GM23338 (cell line): ENCODE measurements at regions not wholly inside any gene's neighbourhood (a gene's known extent, or its start where the extent isn't known, plus 50 kb on each side); places are given as distances from the start of the nearest gene placed in this dataset.
A peak's percentile ranks its signal among the peaks of the same experiment; 100 is the strongest.

Source experiments
- ATAC-seq: fragments of 200-7000 bp; cut with Tn5 transposase; 3 replicates; pipeline ENCODE4 v1.9.1; 2020
- DNase-seq: peaks from one replicate; pipeline ENCODE4 v3.0.0-alpha.2; 2015; ENCODE audit warnings: low spot score
- H2AFZ ChIP-seq: fragments of 200-600 bp; sonication (generic); 2 replicates; pipeline ENCODE4 v1.8.0; 2016; ENCODE audit warnings: antibody characterized with exemption, mild to moderate bottlenecking, moderate library complexity
- H3F3A ChIP-seq: fragments of 200-600 bp; sonication (generic); replicated peaks from 2 replicates; pipeline ENCODE4 v1.8.0; 2017; ENCODE audit warnings: antibody characterized with exemption, mixed run types, low read depth
- H3K27ac ChIP-seq: fragments of 200-600 bp; sonication (generic); 2 replicates; pipeline ENCODE4 v1.6.1; 2016; ENCODE audit warnings: low read depth
- H3K27me3 ChIP-seq: fragments of 200-600 bp; sonication (generic); 2 replicates; pipeline ENCODE4 v1.8.0; 2016; ENCODE audit warnings: mild to moderate bottlenecking, mixed run types, moderate library complexity; ENCODE audit not compliant: insufficient read depth
- H3K36me3 ChIP-seq: fragments of 200-600 bp; sonication (generic); 2 replicates; pipeline ENCODE4 v1.8.0; 2016; ENCODE audit warnings: mild to moderate bottlenecking; ENCODE audit not compliant: insufficient read depth
- H3K4me1 ChIP-seq: fragments of 200-600 bp; sonication (generic); 2 replicates; pipeline ENCODE4 v1.8.0; 2016; ENCODE audit warnings: mild to moderate bottlenecking, moderate library complexity; ENCODE audit not compliant: insufficient read depth
- H3K4me2 ChIP-seq: fragments of 200-600 bp; sonication (generic); 2 replicates; pipeline ENCODE4 v1.7.1; 2017; ENCODE audit warnings: mixed run types
- H3K4me3 ChIP-seq: fragments of 200-600 bp; sonication (generic); 2 replicates; pipeline ENCODE4 v1.6.1; 2016; ENCODE audit warnings: mixed run types
- H3K79me2 ChIP-seq: fragments of 200-600 bp; sonication (generic); replicated peaks from 2 replicates; pipeline ENCODE4 v1.8.0; 2017; ENCODE audit warnings: mild to moderate bottlenecking; ENCODE audit not compliant: insufficient read depth
- H3K9me2 ChIP-seq: fragments of 200-600 bp; sonication (generic); 2 replicates; pipeline ENCODE4 v1.8.0; 2017; ENCODE audit not compliant: insufficient read depth
- H4K20me1 ChIP-seq: fragments of 200-600 bp; sonication (generic); replicated peaks from 2 replicates; pipeline ENCODE4 v1.8.0; 2017; ENCODE audit warnings: mild to moderate bottlenecking; ENCODE audit not compliant: insufficient read depth
- H3K27ac Mint-ChIP-seq: 2 replicates; pipeline ENCODE4 v1.8.0; 2020; ENCODE audit warnings: inconsistent platforms, mild to moderate bottlenecking, moderate library complexity, mixed read lengths
- H3K27me3 Mint-ChIP-seq: 3 replicates; pipeline ENCODE4 v1.8.0; 2022; ENCODE audit warnings: low read depth, mild to moderate bottlenecking, moderate library complexity, mixed read lengths, inconsistent platforms; ENCODE audit not compliant: insufficient read depth, poor library complexity
- H3K36me3 Mint-ChIP-seq: 3 replicates; pipeline ENCODE4 v1.8.0; 2021; ENCODE audit warnings: low read depth, mild to moderate bottlenecking, inconsistent platforms, moderate library complexity, mixed read lengths
- H3K4me1 Mint-ChIP-seq: 3 replicates; pipeline ENCODE4 v1.8.0; 2020; ENCODE audit warnings: mild to moderate bottlenecking, inconsistent platforms, mixed read lengths
- H3K4me3 Mint-ChIP-seq: 3 replicates; pipeline ENCODE4 v1.8.0; 2021; ENCODE audit warnings: moderate library complexity, mild to moderate bottlenecking, inconsistent platforms, mixed read lengths
- H3K9me3 Mint-ChIP-seq: 3 replicates; pipeline ENCODE4 v1.8.0; 2020; ENCODE audit warnings: moderate library complexity, mild to moderate bottlenecking, inconsistent platforms, mixed read lengths
- CREB1 ChIP-seq: fragments of 250-450 bp; sonication (Bioruptor Pico); IDR thresholded peaks from 2 replicates; pipeline ENCODE4 v1.5.0; 2020; ENCODE audit warnings: low read depth, mild to moderate bottlenecking, moderate library complexity
- CTCF ChIP-seq, 2 experiments: fragments of 200-600 bp in 1 of 2; sonication (generic) in 1 of 2; conservative IDR thresholded peaks; 2 replicates each; pipeline versions ENCODE4 v1.5.1 to v1.6.1; 2016 to 2017; ENCODE audit warnings: antibody characterized with exemption in 2 of 2, low read depth in 2 of 2, mild to moderate bottlenecking in 2 of 2, moderate library complexity in 1 of 2
- EZH2 ChIP-seq: fragments of 200-600 bp; sonication (generic); IDR thresholded peaks from one replicate; pipeline ENCODE4 v1.8.0; 2017; ENCODE audit warnings: antibody characterized with exemption, mild to moderate bottlenecking, low read depth; ENCODE audit not compliant: unreplicated experiment
- EZH2phosphoT487 ChIP-seq: fragments of 200-600 bp; sonication (generic); IDR thresholded peaks from one replicate; pipeline ENCODE4 v1.8.1; 2018; ENCODE audit warnings: antibody characterized with exemption; ENCODE audit not compliant: unreplicated experiment
- NANOG ChIP-seq: IDR thresholded peaks from 2 replicates; pipeline ENCODE4 v1.6.1; 2016; ENCODE audit warnings: antibody characterized with exemption, borderline replicate concordance
- REST ChIP-seq: IDR thresholded peaks from one replicate; pipeline ENCODE4 v1.6.1; 2018; ENCODE audit warnings: antibody characterized with exemption; ENCODE audit not compliant: unreplicated experiment
- ZNF114 ChIP-seq: fragments of 250-450 bp; sonication (Bioruptor Pico); IDR thresholded peaks from 2 replicates; pipeline ENCODE4 v1.5.0; 2020; ENCODE audit warnings: mild to moderate bottlenecking, moderate library complexity
- ZNF462 ChIP-seq: fragments of 250-450 bp; sonication (Bioruptor Pico); IDR thresholded peaks from 2 replicates; pipeline ENCODE4 v1.5.0; 2020; ENCODE audit warnings: mild to moderate bottlenecking, moderate library complexity

GRCh38 chr18:68504441-68505177, 210.3 kb downstream of the TMX3 start:
- ATAC-seq (no peak), DNase-seq (peak; percentile 11)
- H2AFZ ChIP-seq: peak overlapping the region; percentile 64; the same call in 1 of the 2 replicates
- no peaks in the 10 kb centered on the region for H3K79me2 ChIP-seq
- no peaks in the 10 kb centered on the region for H3K36me3 ChIP-seq
- no peaks in the 10 kb centered on the region for H3K4me1 ChIP-seq
- no peaks in the 10 kb centered on the region for H3K27me3 Mint-ChIP-seq
- no peaks in the 10 kb centered on the region for H3F3A ChIP-seq
- H3K27ac ChIP-seq: no peak overlapping the region
- H3K9me2 ChIP-seq: no peaks in the 10 kb centered on the region
- TF ChIP-seq EZH2phosphoT487: no peak
- TF ChIP-seq CREB1 (CRISPR knock-in tag): no peak
- TF ChIP-seq ZNF462 (CRISPR knock-in tag): no peak
- H3K4me2 ChIP-seq: no peak overlapping the region
- H3K36me3 Mint-ChIP-seq: no peaks in the 10 kb centered on the region
- H3K4me3 ChIP-seq: no peak overlapping the region
- no peak overlapping the region for H3K4me3 Mint-ChIP-seq
- H3K4me1 Mint-ChIP-seq: no peaks in the 10 kb centered on the region
- H4K20me1 ChIP-seq: no peaks in the 10 kb centered on the region
- H3K27ac Mint-ChIP-seq: no peak overlapping the region
- H3K27me3 ChIP-seq: no peaks in the 10 kb centered on the region
- H3K9me3 Mint-ChIP-seq: no peaks in the 10 kb centered on the region

GRCh38 chr18:68500556-68500955, 214.4 kb downstream of the TMX3 start:
- Mint-ChIP-seq H3K36me3 (no peaks in the 10 kb centered on the region), H3K27me3 (no peaks in the 10 kb centered on the region), H3K9me3 (no peaks in the 10 kb centered on the region), H3K27ac (no peak overlapping the region), H3K4me1 (peaks cover 12% of the 10 kb centered on the region), H3K4me3 (no peak overlapping the region)
- no peak for ATAC-seq
- H3K79me2 ChIP-seq: no peaks in the 10 kb centered on the region
- H4K20me1 ChIP-seq: no peaks in the 10 kb centered on the region
- no peaks in the 10 kb centered on the region for H3F3A ChIP-seq
- H3K4me1 ChIP-seq: peaks cover 14% of the 10 kb centered on the region
- no peak overlapping the region for H2AFZ ChIP-seq
- H3K36me3 ChIP-seq: no peaks in the 10 kb centered on the region
- H3K27ac ChIP-seq: no peak overlapping the region
- no peaks in the 10 kb centered on the region for H3K9me2 ChIP-seq
- no peak overlapping the region for H3K4me3 ChIP-seq
- no peak overlapping the region for H3K4me2 ChIP-seq
- H3K27me3 ChIP-seq: no peaks in the 10 kb centered on the region
- no peak for DNase-seq
- TF ChIP-seq NANOG: no peak
- no peak for TF ChIP-seq ZNF114 (CRISPR knock-in tag)
- no peak for TF ChIP-seq EZH2
- TF ChIP-seq CTCF (conservative IDR thresholded peaks at IDR 0.05; ENCODE audit: low read depth in 2 of 2): no peak
- no peak for TF ChIP-seq REST
